HG03025 (cell line): ENCODE measurements at regions not wholly inside any gene's neighbourhood (a gene's known extent, or its start where the extent isn't known, plus 50 kb on each side); places are given as distances from the start of the nearest gene placed in this dataset.
"Not testable (repeated sequence)": the region's sequence is repeated elsewhere in the genome, so short reads cannot be mapped to it uniquely, and the experiment has no call there.

ENCODE experiments used
- ATAC-seq: cut with Tn5 transposase; IDR thresholded peaks from one replicate; pipeline ENCODE4 v1.9.1; 2021; ENCODE audit warnings: mild to moderate bottlenecking, moderate library complexity; ENCODE audit not compliant: unreplicated experiment, low FRiP score

GRCh38 chr1:112855152-112855828 lies 100.7 kb downstream of the SLC16A1 start:
- ATAC-seq = no peak

DNA sequence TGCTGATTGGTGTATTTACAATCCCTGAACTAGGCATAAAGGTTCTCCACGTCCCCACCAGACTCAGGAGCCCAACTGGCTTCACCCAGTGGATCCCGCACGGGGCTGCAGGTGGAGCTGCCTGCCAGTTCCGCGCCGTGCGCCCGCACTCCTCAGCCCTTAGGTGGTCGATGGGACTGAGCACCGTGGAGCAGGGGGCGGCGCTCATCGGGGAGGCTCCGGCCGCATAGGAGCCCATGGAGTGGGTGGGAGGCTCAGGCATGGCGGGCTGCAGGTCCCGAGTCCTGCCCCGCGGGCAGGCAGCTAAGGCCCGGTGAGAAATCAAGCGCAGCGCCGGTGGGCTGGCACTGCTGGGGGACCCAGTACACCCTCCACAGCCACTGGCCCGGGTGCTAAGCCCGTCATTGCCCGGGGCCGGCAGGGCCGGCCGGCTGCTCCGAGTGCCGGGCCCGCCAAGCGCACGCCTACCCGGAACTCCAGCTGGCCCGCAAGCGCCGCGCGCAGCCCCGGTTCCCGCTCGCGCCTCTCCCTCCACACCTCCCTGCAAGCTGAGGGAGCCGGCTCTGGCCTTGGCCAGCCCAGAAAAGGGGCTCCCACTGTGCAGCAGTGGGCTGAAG lies 101.5 kb downstream of the SLC16A1 start:
- not testable (repeated sequence) for ATAC-seq

DNA sequence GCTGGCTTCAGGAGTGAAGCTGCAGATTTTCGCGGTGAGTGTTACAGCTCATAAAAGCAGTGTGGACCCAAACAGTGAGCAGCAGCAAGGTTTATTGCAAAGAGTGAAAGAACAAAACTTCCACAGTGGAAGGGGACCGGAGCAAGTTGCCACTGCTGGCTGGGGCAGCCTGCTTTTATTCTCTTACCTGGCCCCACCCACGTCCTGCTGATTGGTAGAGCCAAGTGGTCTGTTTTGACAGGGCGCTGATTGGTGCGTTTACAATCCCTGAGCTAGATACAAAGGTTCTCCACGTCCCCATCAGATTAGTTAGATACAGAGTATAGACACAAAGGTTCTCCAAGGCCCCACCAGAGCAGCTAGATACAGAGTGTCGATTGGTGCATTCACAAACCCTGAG lies 102.1 kb downstream of the SLC16A1 start:
- not testable (repeated sequence) for ATAC-seq

DNA sequence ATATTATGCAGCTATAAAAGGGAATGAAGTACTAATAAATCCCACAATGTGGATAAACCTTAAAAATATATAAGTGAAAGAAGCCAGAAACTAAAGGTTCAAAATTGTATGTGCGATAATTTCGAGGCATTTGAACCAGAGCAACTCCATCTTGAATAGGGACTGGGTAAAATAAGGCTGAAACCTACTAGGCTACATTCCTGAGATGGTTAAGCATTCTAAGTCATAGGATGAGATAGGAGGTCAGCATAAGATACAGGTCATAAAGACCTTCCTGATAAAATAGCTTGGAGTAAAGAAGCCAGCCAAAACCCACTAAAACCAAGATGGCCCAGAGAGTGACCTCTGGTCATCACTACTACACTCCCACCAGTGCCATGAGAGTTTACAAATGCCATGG lies 103.1 kb downstream of the SLC16A1 start:
- no peak for ATAC-seq

GRCh38 chr1:112852276-112852675 lies 103.7 kb downstream of the SLC16A1 start:
- no peak for ATAC-seq

GRCh38 chr1:112850034-112850757 lies 105.8 kb downstream of the SLC16A1 start:
- ATAC-seq = no peak

DNA sequence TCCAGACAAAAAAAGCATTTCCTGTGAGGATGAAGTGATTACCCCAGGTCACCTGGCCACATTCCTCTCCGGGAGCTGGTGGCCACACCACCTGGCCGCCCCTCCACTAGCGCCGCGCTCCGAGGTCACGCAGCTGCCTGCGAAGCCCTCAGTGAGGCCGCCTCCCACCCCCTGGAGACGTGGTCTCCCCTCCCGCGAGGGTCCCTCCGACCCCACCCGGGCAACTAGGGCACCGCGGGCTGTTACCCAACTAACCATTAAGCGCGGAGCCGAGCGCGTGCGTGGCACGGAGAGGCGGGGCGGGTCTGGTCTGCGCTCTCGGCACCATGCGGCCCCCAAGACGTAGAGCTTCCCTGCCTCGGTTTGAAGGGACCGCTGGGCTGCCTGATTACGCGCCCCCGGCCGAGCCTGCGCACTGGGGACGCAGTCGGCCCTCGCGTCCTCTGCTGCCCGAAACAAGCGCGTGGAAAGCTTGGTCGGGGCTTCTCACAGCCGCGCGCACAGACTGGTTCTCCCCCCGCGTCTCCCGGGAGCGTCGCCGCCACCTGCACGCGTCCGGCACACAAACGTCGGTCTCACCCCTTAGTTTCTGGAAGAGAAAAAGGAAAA lies 106.5 kb downstream of the SLC16A1 start:
- ATAC-seq = no peak

- ATAC-seq = no peak
Measured at GRCh38 chr1:112841825-112842224, 114.2 kb downstream of the SLC16A1 start.

DNA sequence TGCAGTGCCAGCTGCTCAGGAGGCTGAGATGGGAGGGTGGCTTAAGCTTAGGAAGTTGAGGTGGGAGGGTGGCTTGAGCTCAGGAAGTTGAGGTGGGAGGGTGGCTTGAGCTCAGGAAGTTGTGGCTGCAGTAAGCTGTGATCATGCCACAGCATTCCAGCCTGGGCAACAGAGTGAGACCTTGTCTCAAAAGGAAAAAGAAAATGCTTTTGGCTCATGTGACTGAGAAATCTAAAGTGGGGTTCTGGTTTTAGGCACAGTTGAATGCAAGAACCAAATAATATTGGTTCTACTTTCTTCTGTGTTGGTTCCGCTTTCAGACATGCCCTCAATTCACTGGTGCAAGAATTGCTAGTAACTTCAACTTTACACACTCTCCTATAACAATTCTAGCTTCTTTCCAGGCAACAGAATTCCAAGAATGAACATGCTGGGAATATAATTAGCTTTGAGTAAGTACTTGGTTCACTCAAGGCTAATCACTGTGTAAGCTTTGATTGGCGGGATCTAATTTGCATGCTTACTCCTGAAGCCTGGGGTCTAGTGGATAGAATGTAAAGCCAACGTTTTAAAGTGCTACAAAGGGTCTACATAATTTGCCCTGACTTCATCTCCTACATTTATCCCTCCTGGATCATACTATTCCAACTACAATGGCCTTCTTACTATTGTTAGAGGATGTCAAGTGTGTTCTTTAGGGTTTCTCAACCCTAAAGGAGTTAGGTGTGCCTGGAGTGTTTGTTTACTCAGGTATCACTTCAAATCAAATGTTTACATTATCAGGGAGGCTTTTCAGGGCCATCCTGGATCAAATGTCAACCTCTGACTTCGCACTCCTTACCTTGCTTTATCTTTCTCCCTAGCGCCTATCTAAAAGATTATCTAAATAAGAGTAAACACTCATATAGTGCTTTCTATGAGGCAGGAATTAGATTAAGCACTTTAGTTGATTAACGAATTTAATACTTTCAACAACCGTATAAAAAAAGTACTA lies 115.1 kb downstream of the SLC16A1 start:
- peak; percentile 53 for ATAC-seq

DNA sequence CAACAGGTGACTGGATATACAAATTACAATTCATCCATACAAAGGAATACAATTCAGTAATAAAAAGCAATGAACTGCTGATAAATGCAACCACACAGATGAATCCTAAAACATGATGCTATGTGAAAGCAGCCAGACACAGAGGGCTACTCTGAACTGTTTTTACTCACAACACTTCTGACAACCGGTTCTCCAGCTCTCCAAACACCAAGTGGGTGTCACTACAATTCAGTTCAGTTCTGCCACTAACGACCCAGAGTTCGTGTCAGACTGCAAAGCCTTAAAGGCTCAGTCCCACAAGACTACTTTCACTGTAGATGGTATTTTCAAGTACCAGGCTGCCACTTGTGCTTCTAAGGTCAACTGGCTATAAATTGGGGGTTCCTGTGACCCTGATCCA lies 119.4 kb downstream of the SLC16A1 start:
- no peak for ATAC-seq

DNA sequence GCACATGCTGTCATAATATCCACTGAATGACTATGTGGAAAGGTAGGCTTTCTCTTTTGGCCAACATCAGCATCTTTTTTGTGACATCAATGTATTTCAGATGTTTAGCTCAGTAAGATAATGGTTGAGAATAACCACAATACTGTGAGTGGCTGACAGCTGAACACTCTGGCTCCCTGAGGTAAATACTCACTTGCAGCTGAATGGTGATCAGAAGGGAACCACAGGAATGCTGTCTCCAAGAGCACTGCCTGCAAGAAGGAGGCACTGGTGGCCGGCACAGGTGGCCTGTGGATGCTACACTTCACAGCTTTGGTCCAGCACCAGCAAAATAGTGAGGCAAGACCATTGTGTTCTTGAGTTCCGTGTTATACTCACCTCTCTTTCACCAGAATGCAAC lies 118.7 kb upstream of the PPM1J start:
- ATAC-seq = no peak

GRCh38 chr1:112832259-112832658 lies 117.1 kb upstream of the PPM1J start:
- ATAC-seq = not testable (repeated sequence)

GRCh38 chr1:112829691-112830090 lies 114.6 kb upstream of the PPM1J start:
- ATAC-seq = not testable (repeated sequence)

- no peak for ATAC-seq
Measured at GRCh38 chr1:112828716-112829115, 113.6 kb upstream of the PPM1J start.

DNA sequence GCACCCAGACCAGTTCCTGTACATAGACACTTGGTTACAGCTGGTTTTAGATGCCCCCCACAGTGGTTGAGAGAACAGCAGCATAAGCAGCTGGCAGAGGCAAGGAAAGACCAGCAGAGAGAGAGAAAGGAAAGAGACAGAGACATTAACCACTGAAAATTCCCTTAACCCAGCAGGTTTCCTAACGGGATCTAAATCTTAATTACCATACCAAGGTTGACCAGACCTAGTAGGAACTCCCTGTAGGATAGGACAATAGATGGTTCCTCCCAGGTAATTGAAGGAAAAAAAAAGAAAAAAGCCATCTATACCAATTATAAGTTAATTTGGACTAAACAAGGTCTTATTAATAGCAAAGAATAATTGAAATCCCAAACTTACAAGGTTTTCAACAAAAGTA lies 112.3 kb upstream of the PPM1J start:
- ATAC-seq = not testable (repeated sequence)

- ATAC-seq = no peak
Measured at GRCh38 chr1:112826217-112826944, 111.2 kb upstream of the PPM1J start.

- ATAC-seq = not testable (repeated sequence)
Measured at GRCh38 chr1:112825563-112826216, 110.6 kb upstream of the PPM1J start.

DNA sequence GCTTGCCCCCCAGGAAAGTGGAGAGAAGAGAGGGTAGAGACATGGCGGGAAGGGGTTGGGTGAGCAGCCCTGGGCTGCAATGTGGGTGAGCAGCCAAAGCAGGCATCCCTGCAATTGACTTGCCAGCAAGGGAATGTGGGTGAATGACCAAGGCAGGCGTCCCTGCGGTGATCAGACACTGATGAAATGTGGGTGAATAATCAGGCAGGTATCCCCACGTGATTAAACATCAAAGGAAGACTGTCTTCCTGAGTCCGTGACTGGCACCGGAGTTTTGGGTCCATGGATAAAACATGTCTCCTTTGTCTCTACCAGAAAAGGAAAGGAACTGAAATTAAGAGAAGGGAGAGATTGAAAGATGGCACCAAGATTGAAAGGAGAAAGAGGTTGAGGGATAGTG lies 109.9 kb upstream of the PPM1J start:
- not testable (repeated sequence) for ATAC-seq
